HEK293 (cell line): ENCODE measurements at regions not wholly inside any gene's neighbourhood (a gene's known extent, or its start where the extent isn't known, plus 50 kb on each side); places are given as distances from the start of the nearest gene placed in this dataset.

Experiments
- REST ChIP-seq: fragments of 450-650 bp; formaldehyde crosslinking; IDR thresholded peaks from 2 replicates; pipeline ENCODE4 v1.5.1; 2016; ENCODE audit warnings: missing biosample characterization, missing genetic modification characterization
- ZNF223 ChIP-seq: fragments of 450-650 bp; formaldehyde crosslinking; IDR thresholded peaks from 2 replicates; pipeline ENCODE4 v1.5.1; 2016; ENCODE audit warnings: missing biosample characterization, missing genetic modification characterization
- ZNF324 ChIP-seq: fragments of 450-650 bp; formaldehyde crosslinking; IDR thresholded peaks from 2 replicates; pipeline ENCODE4 v1.5.1; 2016; ENCODE audit warnings: missing biosample characterization, missing genetic modification characterization
- ZNF558 ChIP-seq: fragments of 450-650 bp; formaldehyde crosslinking; IDR thresholded peaks from 2 replicates; pipeline ENCODE4 v1.5.1; 2016; ENCODE audit warnings: missing biosample characterization, missing genetic modification characterization

- TF ChIP-seq REST (no peak), ZNF324 (tag by site-specific recombination) (no peak), ZNF558 (tag by site-specific recombination) (no peak), ZNF223 (tag by site-specific recombination) (no peak)
Measured at GRCh38 chr4:89549907-89550306, 242.3 kb upstream of the GPRIN3 start.
